ENCODE measurements at regions not wholly inside any gene's neighbourhood (a gene's known extent, or its start where the extent isn't known, plus 50 kb on each side); places are given as distances from the start of the nearest gene placed in this dataset.

DNA sequence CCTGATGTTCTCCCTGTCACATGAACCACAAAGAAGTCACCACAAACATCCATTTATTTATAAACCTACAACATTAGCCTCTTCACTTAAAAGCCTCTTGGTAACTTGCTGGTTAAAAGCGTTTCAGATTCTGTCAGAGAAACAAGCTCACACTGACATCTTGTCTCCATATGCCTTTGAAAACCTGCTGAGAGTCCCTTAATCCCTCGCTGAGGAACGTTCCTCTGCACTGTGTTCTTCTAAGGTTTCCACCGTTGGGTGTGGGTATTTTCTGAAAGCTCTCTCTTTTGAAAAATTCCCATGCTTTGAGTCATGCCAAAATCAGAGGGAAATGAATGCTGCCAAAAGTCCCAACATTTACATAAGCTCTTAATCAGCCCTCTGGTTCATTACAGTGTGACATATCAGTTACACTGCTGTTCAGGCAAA is 149.8 kb downstream of the CCDC34 start:
- no peak for DNase-seq

DNA sequence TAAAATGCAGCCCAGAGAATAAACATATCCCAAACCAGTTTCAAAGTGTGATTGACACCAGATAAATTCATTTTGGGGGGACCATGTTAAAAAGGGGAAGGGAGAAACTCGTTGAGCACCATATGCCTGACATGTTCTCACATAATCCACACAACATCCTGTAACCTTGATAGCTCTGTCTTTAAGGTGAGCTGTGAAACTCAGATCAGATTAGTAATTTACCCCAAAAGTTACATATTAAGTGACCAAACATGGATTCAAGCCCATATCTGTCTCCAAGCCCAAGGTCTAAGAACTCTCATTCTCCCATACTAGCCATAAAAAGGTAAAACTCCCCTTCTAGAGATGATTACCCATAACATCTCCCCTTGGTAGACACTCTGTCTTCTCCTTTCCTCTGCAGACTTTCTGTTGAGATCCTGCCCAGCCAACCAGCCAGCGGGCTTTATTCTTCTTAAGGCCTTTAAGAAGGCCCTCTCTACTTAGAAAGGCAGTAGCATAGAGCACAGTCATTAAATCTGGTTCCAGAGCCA is 150.7 kb downstream of the CCDC34 start:
- DNase-seq = no peak

DNA sequence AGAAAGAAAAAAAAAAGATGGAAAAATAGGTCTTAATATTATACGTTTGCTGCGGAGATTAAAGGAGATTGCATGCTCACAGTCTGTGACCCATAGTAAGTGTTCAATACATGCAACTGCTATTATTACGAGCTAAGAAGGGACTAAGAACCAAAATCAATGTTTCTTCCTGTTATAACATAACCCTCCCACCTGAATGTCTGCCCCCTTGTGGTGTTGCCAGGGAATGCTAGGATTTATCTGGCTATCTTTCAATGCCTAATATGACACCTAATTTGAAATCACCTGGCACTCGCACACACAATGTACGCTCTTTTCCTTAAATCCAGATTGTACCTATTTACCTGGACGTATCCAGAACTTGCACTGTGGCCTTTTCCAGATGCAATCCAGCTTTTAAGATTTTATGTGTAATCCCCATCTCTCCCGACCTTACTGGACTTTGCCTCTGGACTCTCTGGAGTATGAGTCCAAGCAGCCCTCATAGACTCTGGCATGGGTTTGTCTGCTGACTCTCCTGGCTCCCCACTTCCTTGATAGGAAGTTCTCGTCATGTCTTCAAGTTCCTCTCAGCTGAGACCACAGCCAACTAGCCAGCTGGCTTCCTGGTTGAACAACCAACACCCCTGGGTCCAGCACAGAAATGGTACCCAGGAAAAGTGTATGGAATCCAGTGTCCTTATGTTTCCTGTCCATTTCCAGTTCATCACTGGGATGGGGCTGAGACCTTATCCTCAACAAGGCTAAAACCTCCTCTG is 151.5 kb downstream of the CCDC34 start:
- peak; percentile 21 for DNase-seq

- DNase-seq = no peak
Observed at GRCh38 chr11:27210531-27210930, 152.5 kb downstream of the CCDC34 start.

- DNase-seq = no peak
Observed at GRCh38 chr11:27209562-27210005, 153.4 kb downstream of the CCDC34 start.

- no peak for DNase-seq
Observed at GRCh38 chr11:27208846-27209245, 154.2 kb downstream of the CCDC34 start.

GRCh38 chr11:27207025-27207650 is 155.9 kb downstream of the CCDC34 start:
- no peak for DNase-seq

DNA sequence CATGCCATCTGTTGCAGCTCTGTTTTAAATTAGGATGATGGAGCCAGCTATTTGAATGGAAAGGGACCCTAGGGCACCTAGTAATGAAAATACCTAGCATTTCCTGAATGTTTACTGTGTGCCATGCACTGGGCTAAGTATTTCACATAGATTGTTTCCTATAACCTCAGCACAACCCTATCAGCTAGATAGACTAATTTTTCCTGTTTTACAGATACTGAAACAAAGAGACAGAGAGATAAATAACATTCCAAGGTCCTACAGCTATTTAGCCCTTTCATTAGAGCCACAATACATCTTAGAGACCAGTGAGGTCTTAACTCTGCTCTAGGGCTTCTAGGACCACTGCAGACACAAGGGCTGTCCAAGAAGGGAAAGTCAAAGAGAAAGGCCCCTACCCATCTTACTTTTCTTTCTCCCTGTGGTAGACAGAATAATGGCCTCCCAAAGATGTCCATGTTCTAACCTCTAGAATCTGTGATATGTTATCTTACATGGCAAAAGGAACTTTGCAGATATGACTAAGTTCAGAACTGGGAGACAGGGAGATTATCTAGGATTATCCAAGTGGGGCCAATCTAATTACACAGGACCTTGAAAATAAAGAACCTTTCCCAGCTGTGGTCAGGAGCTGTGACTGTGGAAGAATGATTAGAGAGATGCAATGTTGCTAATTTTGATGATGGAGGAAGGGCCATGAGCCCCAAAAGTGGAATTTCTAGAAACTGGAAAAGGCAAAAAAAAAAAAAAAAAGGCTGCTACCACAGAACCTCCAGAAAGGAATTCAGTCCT is 157.0 kb downstream of the CCDC34 start:
- DNase-seq = no peak

GRCh38 chr11:27205250-27205649 is 157.8 kb downstream of the CCDC34 start:
- no peak for DNase-seq

DNA sequence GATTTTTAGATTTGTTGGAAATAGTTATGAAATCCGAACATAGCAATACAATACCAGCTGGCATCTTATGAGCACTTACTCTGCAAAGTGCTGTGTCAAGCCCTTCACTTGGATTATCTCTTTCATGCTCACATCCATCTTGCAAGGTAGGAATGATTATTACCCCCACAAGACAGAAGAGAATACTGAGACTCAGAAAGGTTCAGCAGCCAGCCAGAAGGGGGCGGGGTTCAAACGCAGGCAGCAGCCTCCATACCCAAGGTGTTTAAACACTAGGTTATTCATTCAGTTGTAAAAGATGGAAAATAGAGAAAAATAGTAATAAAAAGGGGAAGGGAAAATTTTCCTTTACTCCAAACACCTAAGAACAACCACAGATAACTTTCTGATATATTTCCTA is 158.5 kb downstream of the CCDC34 start:
- peak; percentile 37 for DNase-seq

DNA sequence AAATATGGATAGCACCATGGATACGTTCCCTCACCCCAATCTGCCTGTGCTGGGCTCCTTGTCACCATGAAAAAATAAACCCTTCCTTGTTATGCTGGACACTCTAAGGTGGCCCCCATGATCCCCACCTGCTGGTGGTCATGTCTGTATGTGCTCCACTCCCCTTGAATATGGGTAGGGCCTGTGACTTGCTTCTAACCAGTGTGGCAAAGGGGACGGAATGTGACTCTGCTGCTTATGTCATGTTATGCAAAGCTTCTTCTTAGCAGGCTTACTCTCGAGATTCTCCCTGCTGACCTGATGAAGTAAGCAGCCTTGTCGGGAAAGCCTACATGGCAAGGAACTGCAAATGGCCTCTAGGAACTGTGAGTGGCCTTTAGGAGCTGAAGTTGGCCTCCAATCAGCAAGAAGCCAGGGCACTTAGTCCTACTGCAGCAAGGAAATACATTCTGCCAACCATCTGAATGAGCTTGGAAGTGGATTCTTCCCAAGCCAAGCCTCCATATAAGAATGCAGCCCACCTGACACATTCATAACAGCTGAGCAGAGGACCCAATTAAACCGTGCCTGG is 159.9 kb downstream of the CCDC34 start:
- DNase-seq = no peak

DNA sequence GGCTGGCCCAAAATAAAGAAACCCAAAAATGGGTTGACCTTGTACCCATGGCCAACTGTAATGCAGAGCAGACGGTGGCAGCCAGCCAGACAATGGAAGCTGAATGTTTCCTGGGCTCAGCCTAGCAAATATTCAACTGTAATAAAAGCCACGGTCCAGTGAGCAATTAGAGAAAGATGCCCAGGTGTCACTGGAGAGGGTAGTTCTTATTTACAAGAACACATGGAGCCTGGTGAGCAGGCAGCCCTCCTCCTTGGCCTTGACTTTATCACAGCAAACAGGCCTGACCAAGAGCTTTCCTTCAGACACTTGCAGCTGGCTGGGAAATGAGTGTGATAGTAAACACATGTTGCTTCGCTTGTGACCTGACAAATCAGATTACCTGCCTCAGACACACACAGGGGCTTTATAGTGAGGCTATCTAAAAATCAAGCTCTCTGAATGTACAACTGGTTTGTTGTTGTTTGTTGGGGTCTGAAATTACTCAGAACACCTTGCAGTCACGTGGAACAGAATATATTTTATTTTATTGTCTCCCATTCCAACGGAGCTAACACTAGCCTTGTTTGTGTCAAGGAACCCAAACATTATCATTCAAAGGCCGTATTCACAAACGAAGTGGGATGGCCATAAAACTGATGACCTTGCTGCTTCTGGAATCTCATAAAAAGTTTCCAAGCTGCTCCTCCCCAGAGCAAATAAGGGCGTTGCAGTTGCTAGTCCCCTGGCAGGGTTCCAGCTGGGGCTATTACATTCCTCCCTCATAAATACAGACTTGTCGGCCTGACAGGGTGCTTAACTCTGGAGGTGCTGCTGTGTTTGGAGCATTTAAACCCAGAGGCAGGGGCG is 161.1 kb downstream of the BBOX1 start:
- peak; percentile 46 for DNase-seq

- DNase-seq = no peak
Observed at GRCh38 chr11:27200779-27201453, 160.3 kb downstream of the BBOX1 start.

GRCh38 chr11:27196203-27196897 is 155.7 kb downstream of the BBOX1 start:
- no peak for DNase-seq

DNA sequence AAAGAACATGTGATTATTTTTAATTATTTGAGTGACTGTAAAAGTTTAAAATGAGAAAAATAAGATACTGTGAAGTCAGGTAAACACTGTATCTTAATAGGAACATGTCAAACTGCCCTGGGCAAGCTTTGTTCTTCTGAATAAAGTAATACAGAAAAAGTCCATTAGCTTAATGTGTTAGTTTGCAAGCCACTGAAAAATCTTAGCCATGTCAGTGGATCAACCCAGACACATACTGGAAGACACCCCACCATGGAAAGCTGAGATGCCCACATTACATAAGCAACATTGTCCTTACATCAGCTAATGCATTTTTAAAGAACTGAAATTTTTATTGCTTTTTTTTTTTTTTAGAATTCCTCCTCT is 155.2 kb downstream of the BBOX1 start:
- DNase-seq = no peak

DNA sequence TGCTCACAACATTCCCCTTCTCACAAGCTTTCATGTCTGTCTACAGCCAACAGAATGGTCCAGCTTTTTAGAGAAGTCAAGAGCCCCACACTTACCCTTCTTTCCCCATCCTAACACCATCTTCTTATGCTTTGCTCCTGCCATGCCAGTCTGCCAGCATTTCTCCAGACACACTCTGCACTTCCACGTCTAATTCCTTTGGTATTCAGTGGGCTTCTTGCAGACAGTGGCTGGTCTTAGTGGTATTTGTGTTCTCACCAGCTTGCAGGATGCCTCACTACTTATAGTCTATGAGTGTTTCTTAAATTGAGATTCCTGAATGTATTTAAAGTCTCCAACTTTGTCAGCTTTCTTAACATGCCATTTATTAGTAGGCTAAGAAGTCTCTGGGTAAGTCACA is 154.4 kb downstream of the BBOX1 start:
- no peak for DNase-seq

DNA sequence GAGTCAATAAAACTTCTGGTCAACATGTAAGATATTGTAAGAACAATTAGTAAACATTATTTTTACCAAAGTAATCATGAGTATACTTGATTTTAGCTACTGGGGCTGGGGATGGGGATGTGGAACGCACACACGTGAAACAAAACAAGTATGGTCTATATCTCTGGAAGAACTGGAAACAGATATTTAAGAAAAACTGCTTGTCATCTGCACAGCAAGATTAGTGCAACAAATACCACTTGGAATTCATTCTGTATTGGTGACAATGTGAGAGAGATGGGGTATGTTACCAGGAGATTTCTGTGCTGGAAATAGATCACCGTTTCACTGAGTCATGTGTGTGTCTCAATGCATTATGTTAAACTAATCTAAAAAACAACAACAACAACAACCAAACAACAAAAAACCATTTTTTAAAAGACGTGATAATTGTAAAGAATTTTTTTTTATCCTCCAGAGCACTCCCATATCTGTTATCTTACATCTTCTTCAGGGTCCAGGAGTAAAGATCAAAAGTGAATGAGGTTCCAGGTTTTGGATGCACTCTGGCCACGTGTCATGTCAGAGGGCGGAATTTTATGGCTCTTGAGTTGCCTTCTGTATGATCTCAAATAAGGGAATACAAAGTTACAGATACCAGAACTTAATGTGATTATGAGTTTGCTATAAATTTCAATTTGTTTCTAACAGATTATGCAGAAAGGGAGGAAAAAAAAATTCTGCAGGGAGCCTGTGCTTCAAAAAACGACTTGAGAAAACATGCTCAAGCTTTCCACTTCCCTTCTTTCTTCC is 153.0 kb downstream of the BBOX1 start:
- DNase-seq = no peak

GRCh38 chr11:27192184-27192583 is 151.6 kb downstream of the BBOX1 start:
- DNase-seq = no peak

GRCh38 chr11:27191639-27192038 is 151.0 kb downstream of the BBOX1 start:
- no peak for DNase-seq

DNA sequence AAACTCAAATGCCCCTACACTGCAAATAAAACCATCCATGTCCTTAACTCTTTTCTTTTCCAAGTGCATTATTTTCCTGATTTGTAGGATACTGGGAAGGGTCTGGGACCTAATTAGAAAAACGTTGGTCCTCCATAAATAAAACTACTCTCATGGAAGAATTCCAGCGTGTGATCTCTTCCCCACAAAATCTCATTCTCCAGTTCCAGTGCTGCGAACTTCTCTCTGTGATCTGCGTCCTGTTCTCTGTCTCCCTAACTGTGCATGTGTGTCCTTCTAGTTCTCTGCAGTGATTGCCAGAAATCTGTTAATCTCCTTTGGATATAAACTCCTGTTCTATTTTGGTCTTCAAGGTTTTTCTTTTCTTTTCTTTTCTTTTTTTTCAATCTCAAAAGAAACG is 148.1 kb downstream of the BBOX1 start:
- no peak for DNase-seq

Data from hematopoietic multipotent progenitor cell treated with erythropoietin and hydrocortisone succinate and interleukin-3 and kit ligand, for 8 days (in vitro differentiated cells).